GM18907 (cell line): ENCODE measurements at regions not wholly inside any gene's neighbourhood (a gene's known extent, or its start where the extent isn't known, plus 50 kb on each side); places are given as distances from the start of the nearest gene placed in this dataset.
"Not testable (repeated sequence)": the region's sequence is repeated elsewhere in the genome, so short reads cannot be mapped to it uniquely, and the experiment has no call there.

ENCODE experiments used
- ATAC-seq: cut with Tn5 transposase; IDR thresholded peaks from one replicate; pipeline ENCODE4 v1.9.1; 2021; ENCODE audit warnings: mild to moderate bottlenecking, moderate library complexity; ENCODE audit not compliant: unreplicated experiment

DNA sequence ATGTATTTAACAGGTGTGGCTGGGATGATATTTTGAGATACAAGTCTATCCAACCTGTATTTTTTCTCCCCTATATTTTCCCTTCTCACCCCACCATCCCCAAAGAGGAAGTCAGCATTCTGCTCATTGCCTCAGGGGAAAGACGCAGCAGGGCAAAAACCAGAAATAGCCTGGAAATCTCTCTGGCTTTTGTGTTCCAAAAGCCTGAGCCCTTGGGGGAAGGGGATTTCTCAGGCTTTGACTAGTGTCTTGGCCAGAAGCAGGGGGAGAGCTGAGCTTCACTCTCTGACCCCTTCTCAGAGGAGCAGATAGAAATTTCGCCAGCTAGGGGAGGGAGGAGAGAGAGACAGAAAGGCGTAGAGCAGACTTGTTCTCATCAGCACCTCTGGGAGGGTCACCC is 244.7 kb downstream of the RRAGC start:
- no peak for ATAC-seq

DNA sequence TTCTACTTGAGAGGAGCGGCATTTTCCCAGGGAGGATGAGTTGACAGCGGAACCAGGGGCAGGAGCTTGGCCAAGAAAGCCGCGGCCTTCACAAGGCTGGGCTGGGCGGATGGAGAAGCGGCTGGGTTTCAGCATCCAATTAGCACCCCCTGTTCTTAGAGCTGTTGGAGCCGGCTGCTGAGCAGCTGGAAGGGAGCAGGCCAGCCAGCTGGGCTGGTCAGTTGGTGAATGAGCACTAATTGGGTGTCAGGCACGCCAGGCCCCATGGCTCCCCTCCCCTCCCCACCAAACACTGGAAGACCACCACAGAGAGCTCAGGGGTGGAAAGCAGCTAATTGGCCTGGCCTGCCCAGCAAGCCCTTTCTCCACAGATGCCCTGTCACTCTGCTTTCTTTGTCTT is 245.6 kb downstream of the RRAGC start:
- ATAC-seq: no peak

DNA sequence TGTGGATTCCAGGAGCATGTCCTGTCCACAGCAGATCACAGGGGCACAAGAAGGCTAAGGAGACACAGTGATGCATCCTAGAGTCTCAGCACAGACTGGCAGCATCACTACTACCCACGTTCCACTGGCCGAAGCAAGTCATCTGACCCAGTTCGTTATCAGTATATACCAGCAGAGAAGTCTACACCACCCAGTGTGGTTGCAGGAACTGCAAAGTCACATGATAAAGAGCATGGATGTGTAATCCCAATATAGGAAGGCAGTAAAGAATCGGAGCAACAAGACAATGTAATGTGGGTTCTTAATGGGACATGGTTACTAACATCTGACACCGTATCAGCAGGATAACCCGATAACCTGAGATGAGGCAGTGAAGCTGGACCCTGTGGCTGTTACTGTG is 246.6 kb downstream of the RRAGC start:
- no peak for ATAC-seq

DNA sequence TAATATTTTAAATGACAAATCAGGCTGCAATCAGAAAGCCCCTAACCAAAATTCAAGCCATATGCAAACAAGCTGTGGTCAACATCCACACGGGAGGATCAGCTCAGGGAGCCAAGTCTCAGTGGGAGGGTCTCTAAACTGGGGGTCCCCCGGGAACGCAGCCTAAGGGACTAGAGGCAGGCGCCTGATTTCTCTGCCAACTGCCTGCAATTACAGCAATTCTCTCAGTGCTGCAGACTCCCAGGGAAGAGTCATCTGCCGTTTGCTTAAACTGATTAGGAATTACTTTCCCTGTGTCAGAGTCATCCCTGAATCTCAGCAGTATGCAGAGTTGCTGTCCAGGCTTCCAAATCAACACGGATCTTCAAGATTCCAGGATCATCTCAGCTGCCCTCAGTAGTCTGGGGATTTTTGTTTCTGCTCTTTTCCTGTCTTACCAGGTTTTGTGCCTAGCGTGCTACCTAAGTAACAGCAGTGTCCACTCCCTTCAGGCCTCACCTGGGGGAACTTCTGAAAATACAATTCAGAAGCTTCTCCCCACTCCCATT is 247.8 kb downstream of the RRAGC start:
- no peak for ATAC-seq

DNA sequence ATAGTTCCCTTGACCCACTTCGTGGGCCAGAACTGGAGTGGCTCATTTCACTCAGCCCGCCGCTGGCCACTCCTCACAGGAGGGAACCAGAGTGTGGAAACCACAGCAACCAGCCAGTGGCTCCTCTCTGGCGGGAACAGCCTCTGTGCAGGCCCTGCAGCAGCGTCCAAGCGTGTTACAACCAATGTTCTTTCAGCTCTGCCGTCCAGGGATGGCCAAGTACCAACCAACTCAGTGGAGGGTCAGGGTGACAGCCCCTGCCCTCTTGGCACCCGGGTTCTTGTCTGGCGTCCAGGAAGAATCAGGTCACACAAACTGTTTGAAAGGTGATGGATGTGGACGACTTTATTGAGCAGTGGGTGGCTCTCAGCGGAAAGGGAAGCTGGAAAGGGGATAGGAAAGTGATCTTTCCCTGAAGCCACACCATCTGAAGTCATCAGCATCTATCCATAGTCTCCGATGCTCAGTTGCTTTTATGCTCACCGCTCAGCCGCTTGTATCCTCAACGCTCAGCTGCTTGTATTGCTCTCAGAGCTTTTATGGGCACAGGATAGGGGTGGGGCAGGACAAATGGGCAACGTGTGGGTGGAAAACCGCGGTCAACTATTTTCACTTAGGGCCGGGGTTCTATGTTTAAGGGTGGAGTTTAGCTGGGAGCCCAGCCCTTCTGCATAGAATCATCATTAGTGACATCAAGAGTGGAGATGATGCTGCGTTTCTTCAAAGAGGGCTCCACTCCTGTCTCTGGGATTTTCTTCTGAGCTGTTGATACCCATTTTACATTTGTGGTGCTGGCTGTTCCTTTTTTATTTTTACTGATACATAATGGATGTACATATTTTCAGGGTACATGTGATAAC is 250.2 kb downstream of the RRAGC start:
- ATAC-seq: no peak

DNA sequence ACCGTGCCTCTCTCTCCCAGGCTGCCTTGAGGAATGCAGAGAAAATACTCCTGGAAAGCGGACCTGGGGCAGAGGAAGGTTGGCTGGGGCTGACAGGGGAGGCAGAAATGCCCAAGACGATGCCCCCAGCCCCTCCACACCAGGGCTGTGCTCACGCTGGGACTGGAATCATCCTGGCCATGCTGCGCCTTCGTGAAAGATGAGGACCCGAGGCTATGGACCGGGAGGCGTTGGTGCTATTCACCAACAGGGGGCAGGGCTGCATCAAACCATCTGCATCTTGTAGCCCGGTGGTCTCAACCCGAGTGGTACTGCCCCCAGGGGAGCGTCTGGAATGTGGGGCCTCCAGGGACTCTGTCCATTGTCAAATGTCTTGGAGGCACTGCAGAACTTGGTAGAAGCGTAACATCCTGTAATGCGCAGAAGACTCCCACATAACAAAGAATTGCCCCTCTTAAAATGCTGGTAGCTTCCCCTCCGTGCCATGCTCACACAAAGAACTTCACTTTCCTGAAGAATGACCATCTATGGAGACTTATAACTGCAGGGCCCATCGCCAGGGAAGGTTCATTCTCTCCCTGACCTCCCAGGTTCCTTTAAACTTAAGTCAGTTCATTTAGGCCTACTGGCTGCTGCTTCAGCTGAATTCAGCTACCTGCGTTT is 251.2 kb downstream of the RRAGC start:
- ATAC-seq: no peak

DNA sequence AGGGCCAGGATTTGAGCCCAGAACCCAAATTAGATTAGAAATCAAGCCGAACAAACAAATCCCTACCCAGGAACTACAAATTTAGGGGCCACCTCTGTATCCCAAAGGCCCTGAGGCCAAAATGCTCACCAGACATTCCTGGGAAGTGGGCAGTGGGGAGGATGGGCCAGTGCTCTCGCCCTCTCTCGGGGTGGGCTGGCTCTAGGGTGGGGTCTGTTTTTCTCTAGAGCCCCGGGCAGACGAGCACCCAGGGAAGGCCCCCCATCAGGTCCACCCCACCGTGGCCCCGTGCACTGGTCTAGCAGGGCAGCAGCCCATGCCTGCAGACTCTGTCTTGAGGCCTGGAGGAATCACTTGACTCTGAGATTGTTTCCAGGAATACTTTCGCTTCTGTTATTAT is 252.0 kb downstream of the RRAGC start:
- ATAC-seq: no peak

DNA sequence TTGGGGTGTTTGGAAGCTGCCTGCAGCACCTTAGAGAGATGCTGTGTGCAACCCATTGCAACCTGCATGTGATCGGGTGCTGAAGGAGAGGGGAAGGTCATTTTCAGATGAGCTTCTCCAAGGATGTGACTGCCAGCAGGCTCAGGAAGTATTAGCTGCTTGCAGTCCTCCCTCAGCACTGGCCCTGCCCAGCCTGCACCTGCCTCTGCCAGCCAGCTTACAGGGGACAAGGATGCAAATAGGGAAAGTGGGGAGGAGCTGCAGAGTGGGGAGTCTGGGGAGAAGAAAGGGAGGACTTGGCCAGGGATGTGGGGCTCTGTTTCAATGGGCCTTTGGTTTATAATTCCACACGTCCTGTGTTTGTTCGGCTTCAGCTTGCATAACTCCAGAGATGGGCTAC is 254.5 kb downstream of the RRAGC start:
- ATAC-seq: no peak

DNA sequence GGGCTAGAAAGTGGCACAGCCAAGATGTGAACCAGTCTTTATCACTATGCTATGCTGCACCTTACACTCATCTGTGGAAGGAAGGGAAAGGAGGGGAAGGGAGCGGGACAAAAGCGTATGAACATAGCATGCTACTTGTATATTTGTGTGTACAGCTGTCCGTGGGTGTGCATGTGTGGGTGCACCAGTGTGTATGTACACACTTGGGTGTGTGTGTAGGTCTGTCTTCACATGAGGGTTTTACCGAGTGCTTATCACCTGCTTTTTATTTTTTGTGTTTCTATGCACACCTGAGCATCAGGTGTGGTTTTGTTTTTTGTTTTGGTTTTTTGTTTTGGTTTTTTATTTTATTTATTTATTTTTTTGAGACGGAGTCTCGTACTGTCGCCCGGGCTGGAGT is 255.7 kb downstream of the RRAGC start:
- ATAC-seq: no peak

DNA sequence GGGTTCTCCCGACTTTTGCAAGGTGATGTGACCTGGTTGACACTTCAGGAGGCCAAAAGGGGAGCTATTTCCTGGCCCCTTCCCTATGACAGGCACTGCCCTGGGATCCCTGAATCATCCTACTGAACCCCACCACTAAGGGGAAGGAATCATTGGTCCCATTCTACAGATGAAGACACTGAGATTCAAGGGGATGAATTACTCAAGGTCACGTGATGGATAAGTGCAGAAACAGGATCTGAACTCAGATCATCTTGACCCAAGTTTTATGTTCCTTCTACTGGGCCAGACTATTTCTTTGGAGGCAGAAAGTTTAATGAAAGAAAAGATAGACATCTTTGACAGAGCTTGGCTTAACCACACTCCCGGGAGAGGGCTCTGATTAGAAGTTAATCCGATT is 258.7 kb downstream of the RRAGC start:
- no peak for ATAC-seq

DNA sequence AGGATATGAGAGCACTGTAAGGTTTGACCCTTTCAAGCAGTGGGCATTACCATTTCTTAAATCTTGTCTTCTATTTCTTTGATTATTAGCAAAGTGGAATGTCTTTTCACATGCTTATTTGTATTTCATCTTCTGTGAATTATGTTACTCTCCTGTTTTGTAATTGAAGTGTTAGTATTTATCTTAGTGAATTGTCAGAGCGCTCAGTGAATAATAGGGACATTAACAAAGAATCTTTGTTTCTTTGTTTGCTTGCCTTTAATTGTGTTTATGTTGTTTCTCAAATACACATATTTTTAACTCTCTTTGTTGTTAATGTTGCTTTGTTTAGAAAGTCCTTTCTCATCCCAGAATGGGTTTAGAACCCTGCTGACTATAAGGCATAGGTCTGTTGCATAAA is 259.3 kb downstream of the RRAGC start:
- no peak for ATAC-seq

DNA sequence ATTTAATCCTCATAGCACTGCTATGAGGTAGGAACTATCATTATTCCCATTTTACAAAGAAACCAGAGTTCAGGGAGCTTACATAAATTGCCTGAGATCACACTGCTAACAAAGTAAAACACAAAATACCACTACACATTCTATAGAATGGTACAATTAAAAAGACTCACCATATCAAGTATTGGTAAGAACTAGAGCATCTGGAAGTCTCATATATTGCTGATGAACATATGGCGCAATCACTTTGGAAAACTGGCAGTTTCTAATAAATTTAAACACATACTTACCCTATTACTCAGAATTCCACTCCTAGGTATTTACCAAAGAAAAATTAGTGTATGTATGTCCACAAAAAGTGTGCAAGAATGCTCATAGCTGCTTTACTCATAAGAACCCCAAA is 261.5 kb downstream of the RRAGC start:
- no peak for ATAC-seq

DNA sequence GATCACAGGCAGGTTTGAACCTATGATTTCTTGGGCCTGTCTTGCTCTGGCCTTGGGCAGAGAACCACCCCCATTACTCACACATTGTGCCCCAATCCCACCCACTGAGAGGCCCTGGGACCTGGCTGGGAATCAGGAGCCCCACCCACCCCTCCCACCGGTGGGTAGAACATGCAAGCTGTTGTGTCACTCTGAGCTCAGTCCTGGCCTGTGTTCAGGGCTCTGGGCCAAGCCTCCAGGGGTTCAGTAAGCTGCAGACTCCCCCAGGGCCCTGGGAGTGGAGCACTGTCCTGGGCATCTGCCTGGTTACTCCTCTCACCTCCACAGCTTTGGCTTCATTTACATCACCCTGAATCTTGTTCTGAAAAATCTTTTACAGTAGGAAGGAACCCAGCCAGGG is 270.5 kb downstream of the RRAGC start:
- ATAC-seq: no peak

DNA sequence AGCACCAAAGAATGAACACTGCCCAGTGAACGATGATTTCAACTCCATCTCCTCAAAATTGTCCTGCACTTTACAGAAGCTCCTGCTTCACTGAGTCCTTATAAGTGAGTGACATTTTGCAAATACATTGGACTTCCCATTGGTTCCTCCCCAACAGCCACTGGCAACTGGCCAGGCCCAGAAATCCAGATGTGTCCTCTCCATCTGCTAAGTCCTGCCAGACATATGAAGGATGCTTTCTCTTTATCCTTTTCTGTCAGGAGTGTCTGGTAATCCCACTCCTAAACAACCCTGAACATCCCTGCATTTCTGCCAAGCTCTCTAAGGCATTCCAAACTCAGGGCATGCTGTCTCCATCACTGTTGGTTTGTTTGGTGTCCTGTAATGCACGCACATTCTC is 271.8 kb downstream of the RRAGC start:
- ATAC-seq: no peak

DNA sequence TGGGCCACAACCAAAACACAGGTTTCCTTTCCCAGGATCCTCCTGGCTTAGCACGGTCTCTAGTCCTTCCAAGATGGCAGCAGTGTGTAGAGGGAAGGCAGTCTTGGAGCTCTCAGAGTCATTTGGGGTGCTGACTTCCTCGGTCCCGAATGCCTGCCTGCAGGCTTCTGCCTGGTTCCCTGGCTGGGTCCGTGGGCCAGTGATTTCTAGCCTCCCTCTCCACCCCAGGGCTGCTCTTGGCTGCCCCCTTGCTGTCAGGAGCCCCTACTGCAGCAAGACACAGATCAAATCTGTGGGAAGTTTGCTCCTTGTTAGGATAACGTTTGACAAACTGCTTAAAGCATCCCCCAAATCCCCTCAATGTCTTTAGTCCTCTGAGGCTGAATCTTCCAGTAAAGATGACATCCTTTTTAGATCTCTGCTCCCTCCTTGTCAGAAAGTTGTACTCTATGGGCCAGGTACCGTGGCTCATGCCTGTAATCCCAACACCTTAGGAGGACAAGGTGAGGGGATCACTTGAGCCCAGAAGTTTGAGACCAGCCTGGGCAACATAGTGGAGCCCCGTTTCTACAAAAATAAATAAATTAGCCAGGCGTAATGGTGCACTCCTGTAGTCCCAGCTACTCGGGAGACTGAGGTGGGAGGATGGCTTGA is 272.5 kb downstream of the RRAGC start:
- no peak for ATAC-seq

DNA sequence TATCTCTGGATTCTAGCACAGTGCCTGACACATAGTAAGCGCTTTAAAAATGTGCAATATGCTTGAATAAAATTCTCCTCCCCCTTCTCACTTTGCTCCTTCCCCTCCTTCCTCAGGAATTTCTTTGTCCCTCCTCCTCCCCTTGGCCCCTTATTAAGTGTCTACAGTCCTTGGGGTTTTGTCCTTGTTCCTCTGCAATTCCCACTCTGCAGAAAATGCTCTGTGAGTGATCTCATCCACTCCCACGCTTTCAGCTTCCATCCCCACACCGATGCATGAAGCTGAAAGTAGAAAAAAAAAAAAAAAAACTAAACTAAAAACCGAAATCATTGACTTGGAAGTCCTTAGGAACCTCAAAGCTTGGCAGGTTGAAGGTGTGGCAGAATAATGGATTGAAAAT is 273.6 kb downstream of the RRAGC start:
- no peak for ATAC-seq

DNA sequence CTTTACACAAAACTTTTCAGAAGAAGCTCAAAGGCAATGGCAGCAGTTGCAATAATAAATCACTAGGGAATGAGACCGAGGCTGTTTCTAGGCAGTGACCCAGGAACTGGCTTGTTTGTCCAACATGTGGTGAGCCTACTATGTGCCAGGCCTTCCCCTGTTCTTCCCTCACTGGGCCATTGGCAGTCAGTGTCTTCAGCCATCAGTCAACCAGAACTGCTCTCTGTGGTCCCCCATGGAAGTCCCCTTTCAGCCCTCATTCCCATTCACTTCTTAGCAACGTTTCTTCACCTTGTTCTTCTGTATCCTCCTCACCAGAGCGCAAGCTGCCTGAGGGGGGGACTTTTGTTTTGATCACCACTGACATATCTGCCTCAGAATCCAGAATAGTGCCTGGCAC is 274.1 kb downstream of the RRAGC start:
- ATAC-seq: no peak

DNA sequence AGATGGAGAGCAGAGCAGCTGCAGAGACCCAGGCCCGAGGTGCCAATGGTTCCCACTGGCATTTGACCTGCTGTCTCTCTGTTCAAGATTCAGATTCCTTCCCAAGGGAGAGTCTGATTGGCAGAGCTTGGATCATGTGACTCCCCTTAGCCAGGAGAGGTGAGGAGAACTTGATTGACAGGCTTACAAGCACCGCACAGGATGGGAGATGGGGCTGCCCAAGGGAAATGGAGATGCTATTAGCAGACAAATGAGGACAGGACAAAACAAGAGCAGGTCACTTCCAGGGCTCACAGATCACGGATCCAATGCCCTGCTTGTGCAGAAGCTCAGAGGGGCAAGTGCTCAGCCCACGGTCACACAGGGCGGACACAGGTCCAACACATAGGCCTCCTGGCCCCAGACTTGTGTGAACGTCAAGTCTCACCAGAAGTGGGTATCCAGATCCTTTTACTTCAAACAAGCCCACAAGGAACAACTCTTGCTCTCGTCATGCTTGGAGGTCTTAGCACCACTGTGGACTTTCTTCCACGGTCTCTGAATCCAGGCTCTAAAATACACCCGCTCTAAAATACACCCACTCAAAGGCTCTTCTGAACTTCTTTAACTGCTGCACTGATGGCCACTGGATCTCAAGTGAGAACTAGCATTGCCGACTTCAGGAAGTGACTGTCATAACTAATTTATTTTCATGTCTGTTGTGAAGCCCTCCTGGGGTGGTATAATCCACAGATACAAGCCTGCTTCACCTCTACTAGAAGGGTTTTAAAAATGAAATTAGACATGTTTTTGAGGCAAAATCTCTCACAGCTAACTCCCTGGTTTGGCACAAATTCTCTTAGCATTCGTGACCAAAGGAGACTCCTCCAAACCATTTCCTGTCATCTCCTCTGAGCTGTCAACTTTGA is 274.9 kb downstream of the RRAGC start:
- ATAC-seq: no peak

DNA sequence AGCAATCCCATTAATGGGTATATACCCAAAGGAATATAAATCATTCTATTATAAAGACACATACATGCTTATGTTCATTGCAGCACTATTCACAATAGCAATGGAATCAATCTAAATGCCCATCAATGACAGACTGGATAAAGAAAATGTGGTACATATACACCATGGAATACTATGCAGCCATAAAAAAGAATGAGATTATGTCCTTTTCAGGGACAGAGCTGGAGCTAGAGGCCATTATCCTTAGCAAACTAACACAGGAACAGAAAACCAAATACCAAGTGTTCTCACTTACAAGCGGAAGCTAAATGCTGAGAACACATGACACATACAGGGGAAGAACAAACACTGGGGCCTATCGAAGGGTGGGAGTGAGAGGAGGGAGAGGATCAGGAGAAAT is 276.3 kb downstream of the RRAGC start:
- not testable (repeated sequence) for ATAC-seq

DNA sequence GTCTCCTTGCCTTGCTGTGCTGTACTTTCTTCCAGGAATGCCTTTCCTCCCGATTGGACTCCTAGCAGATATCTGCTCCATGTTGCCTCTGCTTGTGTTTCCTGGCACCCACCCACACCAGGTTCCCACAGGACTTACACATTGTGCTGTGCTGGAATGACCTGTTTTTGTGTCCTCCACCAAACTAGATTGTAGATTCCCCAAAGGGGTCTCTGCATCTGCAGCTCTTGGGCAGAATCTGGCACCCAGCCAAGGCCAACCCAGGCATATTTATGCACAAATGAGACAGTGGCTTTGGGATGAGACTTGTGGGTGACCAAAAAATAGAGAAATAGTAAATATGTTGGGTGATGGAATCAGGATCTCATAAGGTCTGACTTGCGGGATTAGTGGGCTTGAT is 278.2 kb downstream of the RRAGC start:
- no peak for ATAC-seq

DNA sequence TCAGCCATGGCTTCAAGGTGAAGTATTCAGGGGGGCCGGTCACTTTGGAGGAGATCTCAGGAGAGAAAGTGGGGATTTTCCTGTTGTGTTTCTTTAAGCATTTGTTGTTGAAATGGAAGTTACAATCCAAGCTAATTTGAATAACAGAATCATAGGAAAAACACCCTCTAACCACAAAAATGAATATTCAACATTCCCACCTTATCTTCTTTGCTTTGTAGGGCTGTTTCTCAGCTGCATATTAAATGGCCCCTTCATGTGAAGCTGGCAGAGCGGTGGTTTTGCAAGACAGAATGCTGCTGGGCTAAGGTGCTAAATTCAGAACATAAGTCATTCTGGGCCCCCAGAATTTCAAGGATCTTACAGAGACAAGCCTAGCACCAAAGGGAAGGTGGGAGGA is 279.0 kb downstream of the RRAGC start:
- no peak for ATAC-seq
